RWPE1 (cell line): ENCODE measurements at regions not wholly inside any gene's neighbourhood (a gene's known extent, or its start where the extent isn't known, plus 50 kb on each side); places are given as distances from the start of the nearest gene placed in this dataset.

Experiments
- CTCF ChIA-PET: fragments of 350-600 bp; sonication (Branson Sonifier 250); formaldehyde crosslinking; extraction: SDS; loops from one replicate; lab custom pipeline; 2021; lab: Yijun Ruan, JAX
- POLR2A ChIA-PET: fragments of 400-600 bp; formaldehyde crosslinking; extraction: SDS; loops from one replicate; lab custom pipeline; 2020; ENCODE audit warnings: antibody characterized with exemption; ENCODE audit not compliant: low non-redundant PET; lab: Yijun Ruan, JAX
- DNase-seq: peaks from one replicate; pipeline ENCODE4 v3.0.0; 2012; ENCODE audit warnings: low spot score
- H3K27ac ChIP-seq: fragments of 450-650 bp; 2 replicates; pipeline ENCODE4 v1.5.1; 2017
- TF ChIP-seq, protein P1 (sequence below): fragments of 450-650 bp; conservative IDR thresholded peaks from 2 replicates; pipeline ENCODE4 v1.5.1; 2017; ENCODE audit warnings: low read depth, mild to moderate bottlenecking

DNA sequence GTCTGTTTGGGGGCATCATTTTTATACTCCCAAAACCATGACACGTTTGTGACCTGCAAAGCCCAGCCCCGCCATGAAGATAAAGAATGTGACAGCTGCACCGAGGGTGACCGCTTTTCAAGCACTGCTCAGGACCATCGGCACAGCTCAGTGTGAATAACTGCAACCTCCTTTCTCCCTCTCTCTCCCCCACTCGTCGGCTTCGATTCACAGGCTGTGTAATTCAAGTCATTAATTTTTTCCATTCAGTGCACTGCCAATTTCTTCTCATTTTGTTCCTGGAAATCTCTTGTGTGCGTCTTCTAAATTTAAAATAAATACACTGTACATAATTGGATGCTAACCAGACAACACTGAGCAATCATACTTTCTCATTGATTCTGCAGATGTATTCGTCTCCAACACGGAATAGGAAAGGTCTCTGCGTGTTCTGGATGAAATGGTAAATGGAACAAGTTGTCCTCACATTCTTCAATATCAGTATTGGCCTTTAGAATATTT, 260.8 kb downstream of the TTC8 start:
- CTCF ChIA-PET, result no interaction called here
- H3K27ac ChIP-seq, result no peak overlapping the region
- DNase-seq, result no peak
- POLR2A ChIA-PET, result no interaction called here
- TF ChIP-seq, protein P1, sequence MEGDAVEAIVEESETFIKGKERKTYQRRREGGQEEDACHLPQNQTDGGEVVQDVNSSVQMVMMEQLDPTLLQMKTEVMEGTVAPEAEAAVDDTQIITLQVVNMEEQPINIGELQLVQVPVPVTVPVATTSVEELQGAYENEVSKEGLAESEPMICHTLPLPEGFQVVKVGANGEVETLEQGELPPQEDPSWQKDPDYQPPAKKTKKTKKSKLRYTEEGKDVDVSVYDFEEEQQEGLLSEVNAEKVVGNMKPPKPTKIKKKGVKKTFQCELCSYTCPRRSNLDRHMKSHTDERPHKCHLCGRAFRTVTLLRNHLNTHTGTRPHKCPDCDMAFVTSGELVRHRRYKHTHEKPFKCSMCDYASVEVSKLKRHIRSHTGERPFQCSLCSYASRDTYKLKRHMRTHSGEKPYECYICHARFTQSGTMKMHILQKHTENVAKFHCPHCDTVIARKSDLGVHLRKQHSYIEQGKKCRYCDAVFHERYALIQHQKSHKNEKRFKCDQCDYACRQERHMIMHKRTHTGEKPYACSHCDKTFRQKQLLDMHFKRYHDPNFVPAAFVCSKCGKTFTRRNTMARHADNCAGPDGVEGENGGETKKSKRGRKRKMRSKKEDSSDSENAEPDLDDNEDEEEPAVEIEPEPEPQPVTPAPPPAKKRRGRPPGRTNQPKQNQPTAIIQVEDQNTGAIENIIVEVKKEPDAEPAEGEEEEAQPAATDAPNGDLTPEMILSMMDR, result no peak

DNA sequence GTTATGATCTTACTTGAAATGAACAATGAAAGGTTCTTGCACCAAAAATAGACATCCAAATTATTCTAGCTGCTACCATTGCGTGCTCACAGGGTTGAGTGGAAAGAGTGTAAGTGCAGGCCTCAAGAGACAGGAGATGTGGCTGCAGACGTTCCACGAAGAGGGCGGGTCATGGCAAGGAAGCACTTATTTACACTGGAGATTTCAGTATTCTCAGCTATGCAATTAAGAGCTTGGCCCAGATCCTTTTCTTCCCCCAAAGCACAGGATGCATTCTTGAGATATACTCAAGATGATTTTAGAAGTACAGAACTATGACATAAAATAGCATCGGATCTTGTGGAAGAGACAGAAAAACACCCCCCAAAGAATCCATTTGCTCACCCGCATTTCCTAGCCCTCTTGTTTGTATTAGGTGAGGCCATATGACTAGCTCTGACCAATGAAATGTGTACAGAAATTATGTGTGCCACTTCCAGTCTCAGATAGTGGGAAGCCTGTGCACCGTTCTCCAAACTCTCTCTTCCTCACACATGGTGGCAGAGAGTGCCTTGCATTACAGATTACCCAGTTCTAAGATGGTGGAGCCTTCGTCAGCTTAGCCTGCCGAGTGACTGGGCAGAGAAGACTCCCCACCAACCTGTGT, 261.4 kb downstream of the TTC8 start:
- H3K27ac ChIP-seq, result no peak overlapping the region
- POLR2A ChIA-PET, result no interaction called here
- DNase-seq, result no peak
- CTCF ChIA-PET, result no interaction called here
- TF ChIP-seq, protein P1, result no peak

DNA sequence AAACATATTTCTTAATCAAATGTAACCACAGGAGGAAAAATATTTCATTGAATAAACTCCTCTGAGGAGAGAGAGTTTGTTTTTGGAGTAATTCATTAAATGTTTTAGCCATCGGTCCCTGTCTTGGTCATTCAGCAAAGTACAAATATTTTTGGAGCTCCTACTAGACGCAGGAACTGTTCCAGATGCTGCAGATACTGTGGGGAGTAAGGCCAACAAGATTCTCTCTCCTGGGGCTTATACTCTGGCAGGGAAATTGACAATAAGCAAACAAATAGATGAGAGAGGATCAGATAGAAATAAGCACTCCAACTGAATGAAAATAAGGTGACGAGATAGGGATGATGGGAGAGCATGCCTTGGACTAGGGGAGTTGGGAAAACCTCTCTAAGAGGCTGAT, 264.1 kb downstream of the TTC8 start:
- ChIA-PET CTCF (no interaction called here), POLR2A (no interaction called here)
- no peak for DNase-seq
- TF ChIP-seq, protein P1, result no peak
- no peak overlapping the region for H3K27ac ChIP-seq

DNA sequence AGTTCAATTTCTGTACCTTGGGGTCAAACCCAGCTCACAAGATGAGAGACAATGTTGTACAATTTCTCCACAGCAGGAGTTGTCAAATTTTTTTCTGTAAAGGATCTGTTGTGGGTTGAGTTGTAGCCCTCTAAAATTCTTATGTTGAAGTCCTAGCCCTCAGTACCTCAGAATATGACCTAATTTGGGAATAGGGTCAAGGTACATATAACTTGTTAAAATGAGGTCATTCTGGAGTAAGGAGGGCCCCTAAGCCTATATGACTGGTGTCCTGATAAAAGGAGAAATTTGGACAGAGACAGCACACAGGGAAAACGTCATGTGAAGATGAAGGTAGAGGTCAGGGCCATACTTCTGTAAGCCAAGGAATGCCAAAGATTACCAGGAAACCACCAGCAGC, 264.9 kb downstream of the TTC8 start:
- TF ChIP-seq, protein P1, result no peak
- DNase-seq, result no peak
- CTCF ChIA-PET, result no interaction called here
- POLR2A ChIA-PET, result no interaction called here
- H3K27ac ChIP-seq, result no peak overlapping the region

DNA sequence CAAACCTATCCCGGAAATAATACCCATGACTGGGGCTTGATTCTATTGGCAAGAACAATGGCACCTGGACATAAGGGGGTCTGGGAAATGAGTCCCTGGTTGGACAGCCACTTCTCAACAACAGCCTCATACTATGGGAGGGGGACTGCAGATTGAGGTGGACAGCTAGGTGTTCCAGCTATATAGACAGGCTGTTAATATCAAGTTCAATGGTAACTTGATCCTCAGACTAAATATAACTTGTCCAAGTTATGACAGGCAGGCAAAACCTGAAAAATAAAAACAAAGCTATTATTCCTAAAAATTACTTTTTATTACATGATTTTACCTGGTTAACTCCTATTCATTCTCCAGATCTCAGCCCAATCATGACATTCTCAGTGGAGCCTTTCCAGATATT, 267.3 kb downstream of the TTC8 start:
- no peak overlapping the region for H3K27ac ChIP-seq
- TF ChIP-seq, protein P1, result no peak
- no peak for DNase-seq
- ChIA-PET POLR2A (no interaction called here), CTCF (interaction anchor here (0.5 kb wide), 1 partner anchor 41 kb away, joined by 3 read pairs; no protein-coding TSS in a partner anchor)

- ChIA-PET POLR2A (no interaction called here), CTCF (no interaction called here)
- no peak overlapping the region for H3K27ac ChIP-seq
- TF ChIP-seq, protein P1, result no peak
- DNase-seq, result no peak
Measured at GRCh38 chr14:89093083-89093730, 268.8 kb downstream of the TTC8 start.
